Inflammatory macrophage (primary cell): ENCODE measurements at regions not wholly inside any gene's neighbourhood (a gene's known extent, or its start where the extent isn't known, plus 50 kb on each side); places are given as distances from the start of the nearest gene placed in this dataset.

Experiments used
- DNase-seq, 2 donors: peaks; one replicate each; pipeline ENCODE4 v3.0.0-alpha.2; 2020 to 2022

GRCh38 chr12:88994537-88994936 is 357.8 kb downstream of the DUSP6 start:
- DNase-seq = no peak

- DNase-seq = peak; percentile 55 to 63
Measured at GRCh38 chr12:88993651-88994050, 358.6 kb downstream of the DUSP6 start.

- no peak for DNase-seq
Measured at GRCh38 chr12:88986056-88986455, 366.2 kb downstream of the DUSP6 start.

- DNase-seq = no peak
Measured at GRCh38 chr12:88985631-88986030, 366.7 kb downstream of the DUSP6 start.

DNA sequence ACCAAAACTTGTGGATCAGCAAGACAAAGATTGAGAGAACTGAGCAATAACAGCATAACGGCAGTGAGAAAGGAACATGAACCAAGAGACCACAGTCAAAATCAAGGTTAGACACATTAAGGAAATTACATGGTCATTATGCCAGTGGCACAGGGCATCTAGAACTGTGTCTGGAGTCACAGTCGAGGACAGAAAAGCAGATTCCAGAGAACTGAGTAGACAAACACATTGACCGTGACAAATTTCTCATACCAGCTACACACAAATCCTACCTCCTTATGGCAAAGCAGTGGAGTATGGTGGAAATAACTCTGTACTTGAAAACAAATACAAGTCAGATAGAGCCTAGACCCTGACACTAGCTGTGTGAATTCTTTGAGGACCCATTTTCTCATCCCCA is 367.3 kb downstream of the DUSP6 start:
- no peak for DNase-seq

DNA sequence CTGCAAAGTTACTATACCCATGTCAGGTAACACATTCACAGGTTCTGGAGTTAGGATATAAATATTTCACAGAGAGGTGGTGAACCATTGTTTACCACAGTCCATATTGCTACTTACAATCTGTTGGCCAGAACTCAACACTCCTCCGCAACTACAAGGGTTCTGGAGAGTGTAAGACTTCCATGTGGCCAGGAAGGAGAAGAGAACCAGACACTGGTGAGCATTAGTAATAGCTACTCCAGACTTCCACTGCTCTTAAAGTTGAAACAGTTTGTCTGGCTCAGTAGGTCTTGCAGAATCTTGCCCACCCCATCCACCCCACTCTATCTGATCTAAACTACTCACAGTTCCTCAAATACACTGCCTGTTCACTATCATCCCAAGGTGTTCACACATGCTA is 369.6 kb downstream of the DUSP6 start:
- no peak for DNase-seq

- no peak for DNase-seq
Measured at GRCh38 chr12:88977115-88977514, 375.2 kb downstream of the DUSP6 start.

GRCh38 chr12:88973998-88974397 is 378.3 kb downstream of the DUSP6 start:
- DNase-seq = no peak

DNA sequence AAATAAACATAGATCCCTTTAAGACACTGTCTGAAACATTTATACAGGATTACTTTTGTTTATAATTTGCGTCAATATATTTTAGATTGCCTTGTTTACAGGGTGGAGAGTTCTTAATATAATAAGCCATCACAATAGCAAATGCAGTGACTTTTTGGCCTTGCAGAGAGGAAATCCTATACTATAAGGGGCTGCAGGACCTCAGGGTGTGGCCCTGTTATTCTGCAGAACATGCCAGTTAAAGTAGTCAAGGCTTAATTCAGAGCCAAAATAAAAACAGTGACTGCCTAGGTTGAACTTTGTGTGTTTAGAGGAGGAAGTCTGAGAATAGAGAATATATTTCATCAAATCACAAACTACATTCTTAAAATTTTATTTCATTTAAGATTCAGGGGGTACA is 381.6 kb downstream of the DUSP6 start:
- no peak for DNase-seq

DNA sequence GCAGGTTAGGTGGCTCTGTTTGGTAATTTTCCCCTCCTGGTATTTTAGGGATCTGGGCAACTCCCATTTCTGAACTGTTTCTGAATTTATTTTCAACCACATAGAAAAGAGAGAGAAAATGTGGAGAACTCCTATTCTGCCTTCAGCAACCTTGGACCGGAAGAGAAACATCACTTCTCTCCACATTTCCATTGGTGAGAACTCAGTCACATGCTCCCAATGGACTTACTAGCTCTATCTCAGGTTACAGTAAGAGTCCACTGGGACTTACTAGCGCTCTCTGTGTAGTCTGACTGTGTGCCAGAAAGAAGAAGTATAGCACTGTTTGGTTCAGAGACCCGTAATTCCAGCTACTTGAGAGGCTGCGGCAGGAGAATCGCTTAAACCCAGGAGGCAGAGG is 383.2 kb downstream of the DUSP6 start:
- DNase-seq = no peak

DNA sequence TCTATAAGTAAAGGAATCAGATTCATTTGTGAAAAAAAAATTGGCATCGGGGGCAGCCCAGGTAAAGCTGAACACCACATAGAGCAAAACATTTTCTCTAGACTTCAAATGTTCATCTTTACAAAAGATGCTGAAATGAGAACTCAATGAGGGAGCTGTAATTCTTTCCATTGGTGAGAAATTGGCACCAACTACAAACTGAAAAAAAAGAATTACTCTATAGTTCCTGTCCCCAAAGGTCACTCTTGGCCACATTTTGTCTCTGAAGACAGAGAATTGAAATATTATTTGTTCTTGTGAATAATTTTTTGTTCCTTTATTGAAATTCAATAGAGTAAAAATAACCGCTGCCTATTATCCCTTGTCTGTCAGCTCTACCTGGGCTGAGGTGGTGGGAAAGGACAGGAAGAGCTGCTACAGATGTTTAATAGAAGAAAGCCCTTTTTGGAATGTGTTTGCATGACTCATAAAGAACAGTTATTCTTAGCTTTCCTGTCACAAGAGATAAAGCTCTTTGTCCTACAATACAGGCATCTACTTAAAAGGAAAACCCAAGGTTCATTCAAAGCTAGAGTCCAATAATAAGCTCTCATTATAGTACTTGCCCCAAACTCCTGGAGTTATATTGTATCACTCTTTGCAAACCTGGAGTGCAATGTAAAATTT is 380.1 kb upstream of the KITLG start:
- DNase-seq = no peak

- no peak for DNase-seq
Measured at GRCh38 chr12:88958946-88959345, 378.7 kb upstream of the KITLG start.

GRCh38 chr12:88958153-88958552 is 377.9 kb upstream of the KITLG start:
- no peak for DNase-seq

GRCh38 chr12:88957358-88957757 is 377.1 kb upstream of the KITLG start:
- no peak for DNase-seq

GRCh38 chr12:88955531-88955930 is 375.3 kb upstream of the KITLG start:
- DNase-seq = no peak

DNA sequence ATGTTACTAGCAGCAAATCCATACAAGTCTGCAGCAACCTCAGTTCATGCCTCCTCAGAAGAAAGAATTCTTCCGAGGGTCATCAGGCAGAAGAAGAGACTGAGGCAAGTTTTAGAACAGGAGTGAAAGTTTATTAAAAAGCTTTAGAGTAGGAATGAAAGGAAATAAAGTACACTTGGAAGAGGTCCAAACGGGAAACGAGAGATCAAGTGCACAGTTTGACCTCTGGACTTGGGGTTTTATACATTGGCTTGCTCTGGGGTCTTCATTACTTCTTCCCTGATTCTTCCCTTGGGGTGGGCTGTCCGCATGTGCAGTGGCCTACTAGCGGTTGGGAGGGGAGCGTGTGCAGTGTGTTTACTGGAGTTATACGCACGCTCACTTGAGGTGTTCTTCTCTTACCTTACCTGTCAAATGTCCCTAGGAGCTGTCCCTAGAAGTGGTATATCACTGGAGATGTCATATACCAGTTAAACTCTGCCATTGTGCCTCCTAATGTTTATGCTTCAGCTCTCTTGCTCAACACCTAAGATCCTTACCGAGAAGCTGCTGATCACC is 372.8 kb upstream of the KITLG start:
- DNase-seq = no peak

GRCh38 chr12:88952562-88952942 is 372.3 kb upstream of the KITLG start:
- no peak for DNase-seq

GRCh38 chr12:88951860-88952561 is 371.7 kb upstream of the KITLG start:
- DNase-seq = no peak

GRCh38 chr12:88951177-88951576 is 370.9 kb upstream of the KITLG start:
- no peak for DNase-seq

DNA sequence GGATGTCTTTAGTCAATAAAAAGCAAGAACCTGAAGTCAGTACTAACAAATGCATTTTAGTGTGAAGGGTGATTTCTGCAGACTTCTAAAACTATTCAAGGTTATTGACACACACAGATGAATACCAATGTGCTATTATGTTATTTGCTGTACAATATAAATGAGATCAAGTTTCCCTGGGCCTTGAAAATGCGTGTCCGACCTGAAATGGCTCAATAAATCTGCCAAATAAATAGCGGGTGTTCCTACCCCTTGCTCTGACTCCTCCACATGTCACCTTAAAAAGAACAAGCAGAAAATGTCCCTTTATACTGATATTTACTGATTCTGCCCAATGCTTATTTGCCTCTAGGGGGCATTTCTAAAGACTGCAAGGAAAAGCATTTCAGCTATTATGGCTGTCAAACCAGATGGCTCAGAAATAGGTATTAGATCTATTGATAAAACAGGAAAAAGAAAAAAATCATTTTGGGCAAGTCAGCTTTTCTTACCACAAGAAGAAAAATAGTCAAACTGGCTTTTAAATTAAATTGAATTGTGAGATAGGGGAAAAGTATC is 367.3 kb upstream of the KITLG start:
- no peak for DNase-seq

DNA sequence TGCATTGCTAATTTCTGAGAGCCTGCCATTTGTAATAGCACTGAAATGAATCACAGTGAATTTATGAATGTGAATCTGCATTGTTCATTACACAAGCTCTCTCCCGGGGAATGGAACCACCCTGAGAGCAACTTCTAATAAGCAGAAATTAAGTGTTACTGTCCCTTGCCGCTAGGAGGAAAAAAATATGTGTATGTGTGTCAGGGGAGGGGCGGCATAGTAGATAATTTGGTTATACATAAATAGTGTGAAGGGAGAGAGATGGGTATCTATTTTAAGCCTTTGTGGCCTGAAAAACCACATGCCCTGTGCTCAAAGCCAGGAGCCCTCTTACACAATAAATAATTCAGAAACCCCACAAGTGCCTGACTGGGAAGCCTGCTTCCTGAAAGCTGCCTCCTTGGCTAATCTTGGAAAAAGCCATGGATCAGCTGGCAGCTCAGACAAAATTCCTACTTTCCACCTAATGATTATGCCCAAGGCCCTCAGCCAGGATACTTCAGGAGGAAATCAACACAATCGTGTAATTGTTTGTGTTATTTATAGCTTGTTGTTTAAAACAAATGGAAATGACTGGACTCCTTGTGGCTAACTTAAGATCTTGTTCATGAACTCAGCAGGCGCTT is 366.2 kb upstream of the KITLG start:
- peak; percentile 2 to 5 for DNase-seq

- no peak for DNase-seq
Measured at GRCh38 chr12:88945051-88945732, 364.9 kb upstream of the KITLG start.

GRCh38 chr12:88944397-88944796 is 364.1 kb upstream of the KITLG start:
- peak; percentile 34 to 53 for DNase-seq
